ENCODE measurements at regions not wholly inside any gene's neighbourhood (a gene's known extent, or its start where the extent isn't known, plus 50 kb on each side); places are given as distances from the start of the nearest gene placed in this dataset.
"Not testable (repeated sequence)": the region's sequence is repeated elsewhere in the genome, so short reads cannot be mapped to it uniquely, and the experiment has no call there.

DNA sequence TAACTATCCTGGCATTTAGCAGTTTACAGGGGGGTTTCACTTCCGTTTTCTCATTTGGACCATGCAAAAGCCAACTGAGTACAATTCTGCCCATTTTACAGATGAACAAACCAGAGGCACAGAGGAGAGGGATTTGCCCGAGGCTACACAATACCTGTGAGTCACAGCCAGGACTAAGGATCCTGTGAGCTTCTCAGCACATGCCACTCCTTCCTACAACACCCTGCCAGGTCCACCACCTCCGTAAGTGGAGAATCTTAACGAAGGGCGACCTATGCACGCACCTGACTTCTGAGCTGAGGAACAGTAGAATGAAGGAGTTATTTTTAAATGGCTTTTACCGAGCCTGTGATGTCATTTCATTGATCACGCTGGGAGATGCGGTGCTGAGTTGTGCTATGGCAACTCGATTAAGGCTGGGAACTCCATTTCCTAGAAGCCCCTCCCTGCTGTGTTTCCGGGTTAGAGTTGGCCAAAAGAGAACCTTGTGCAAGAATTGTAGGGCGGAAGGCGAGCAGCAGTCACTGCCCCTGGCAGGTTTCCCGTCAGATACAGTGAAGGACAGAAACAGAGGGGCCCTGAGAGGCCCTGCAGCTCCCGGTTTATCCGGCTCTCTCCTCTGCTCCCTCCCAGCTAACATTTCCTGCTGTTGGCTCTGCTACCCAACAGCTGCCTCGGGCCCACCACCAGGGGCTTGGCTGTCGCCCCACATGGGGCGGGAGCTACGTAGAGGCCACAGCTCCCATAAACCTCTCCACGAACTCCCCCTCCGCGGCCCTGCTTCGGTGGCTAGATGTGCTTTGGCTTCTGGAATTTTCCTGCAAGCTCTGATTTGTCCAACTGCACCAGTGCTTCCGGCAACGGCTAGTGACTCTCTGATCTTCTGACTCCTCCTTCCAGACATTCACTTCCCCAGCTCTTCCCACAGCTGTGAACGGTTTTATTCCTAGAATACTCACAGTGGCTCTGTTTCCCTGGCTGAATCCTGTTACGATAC is 75.1 kb upstream of the USP9X start:
- peak; percentile 52 for DNase-seq

DNA sequence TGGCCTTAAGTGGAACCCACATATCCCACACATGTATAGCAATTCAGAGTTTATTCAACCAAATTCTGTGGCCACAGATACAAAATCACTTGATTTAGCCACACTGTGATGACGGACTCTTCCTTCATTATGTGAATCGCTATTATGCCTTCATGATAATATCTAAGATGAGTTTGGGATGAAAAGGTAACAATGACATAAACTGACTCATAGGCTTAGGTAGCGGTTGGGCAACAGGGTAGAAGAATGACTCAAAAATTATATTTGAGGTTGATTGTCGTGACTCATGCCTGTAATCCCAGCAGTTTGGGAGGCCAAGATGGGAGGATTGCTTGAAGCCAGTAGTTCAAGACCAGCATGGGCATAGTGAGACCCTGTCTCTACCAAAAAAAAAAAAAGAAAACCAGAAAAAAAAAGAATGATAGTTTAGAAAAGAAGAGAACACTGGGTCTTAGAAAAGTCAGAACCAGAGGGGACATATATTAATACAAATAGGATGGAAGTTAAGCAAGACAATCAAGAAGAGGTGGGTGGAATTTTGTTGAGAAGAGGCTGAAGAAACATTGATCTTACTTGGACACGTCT is 70.4 kb upstream of the USP9X start:
- DNase-seq, result no peak

DNA sequence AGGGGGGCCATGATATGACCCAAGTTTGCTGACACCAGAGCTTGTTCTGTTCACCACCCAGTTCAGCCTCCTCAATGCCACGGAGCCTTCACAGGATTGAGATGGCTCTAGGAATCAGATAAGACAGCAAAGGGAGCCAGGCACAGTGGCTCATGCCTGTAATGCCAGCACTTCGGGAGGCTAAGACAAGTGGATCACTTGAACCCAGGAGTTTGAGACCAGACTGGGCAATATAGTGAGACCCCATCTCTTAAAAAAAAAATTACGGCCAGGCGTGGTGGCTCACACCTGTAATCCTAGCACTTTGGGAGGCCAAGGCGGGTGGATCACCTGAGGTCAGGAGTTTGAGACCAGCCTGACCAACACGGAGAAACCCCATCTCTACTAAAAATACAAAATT is 67.5 kb upstream of the USP9X start:
- DNase-seq, result not testable (repeated sequence)

DNA sequence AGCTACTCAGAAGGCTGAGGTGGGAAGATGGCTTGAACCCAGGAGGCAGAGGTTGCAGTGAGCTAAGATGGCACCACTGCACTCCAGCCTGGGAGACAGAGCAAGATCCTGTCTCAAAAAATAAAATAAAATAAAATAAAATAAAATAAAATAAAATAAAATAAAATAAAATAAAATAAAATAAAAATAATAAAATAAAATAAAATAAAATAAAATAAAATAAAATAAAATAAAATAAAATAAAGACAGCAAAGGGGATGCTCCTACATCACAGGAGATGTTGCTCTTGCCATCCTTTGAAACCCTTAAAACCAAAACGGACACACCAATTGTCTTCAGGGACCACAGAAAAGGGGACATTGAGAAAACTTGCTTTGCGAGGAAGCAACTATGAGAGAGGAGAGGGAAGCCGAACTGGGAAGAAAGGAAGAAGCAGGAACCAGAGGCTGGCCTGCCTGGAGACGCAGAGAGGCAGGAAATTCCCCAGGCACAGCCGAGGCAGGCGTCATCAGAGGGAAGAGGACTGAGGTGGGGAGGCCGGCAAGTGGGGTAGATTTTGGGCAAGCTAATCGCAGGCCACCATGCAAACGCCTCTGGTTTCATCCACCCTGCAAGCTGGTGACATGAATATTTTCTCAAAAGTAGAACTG is 66.7 kb upstream of the USP9X start:
- DNase-seq, result not testable (repeated sequence)

DNA sequence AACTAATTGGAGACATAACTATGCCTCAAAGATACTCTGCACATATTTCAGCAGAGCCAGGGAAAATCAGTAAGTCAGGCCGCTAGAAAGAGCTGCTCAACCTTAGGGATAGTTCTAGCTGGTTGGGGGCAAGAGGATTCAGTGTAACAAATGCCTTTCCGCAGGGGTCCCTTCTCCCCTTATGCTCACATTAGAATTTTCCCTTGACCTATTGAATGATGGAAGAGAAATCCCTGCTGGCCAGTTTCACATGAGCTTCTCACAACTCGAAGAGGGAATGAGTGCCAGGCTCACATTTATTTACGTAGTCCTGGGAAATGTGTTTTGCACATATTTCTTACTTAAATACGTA is 66.2 kb upstream of the USP9X start:
- DNase-seq, result no peak

DNA sequence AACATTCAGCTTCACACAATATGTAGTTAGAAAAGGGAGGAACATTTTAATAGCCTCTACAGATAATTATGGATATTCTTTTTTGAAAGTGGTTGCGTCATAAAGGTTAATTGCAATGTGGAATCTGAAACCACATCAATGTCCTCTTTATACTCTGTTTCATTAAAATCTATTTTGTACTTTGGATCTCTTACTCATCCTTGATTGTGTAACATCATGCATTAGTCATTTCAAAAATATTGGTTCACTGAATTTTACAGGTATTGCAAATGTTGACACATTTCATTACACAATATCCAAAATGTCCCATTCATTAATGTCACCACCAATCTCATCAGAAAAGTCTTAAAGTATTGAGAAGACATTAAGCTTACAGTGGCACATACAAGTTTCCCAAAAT is 62.7 kb upstream of the USP9X start:
- no peak for DNase-seq

DNA sequence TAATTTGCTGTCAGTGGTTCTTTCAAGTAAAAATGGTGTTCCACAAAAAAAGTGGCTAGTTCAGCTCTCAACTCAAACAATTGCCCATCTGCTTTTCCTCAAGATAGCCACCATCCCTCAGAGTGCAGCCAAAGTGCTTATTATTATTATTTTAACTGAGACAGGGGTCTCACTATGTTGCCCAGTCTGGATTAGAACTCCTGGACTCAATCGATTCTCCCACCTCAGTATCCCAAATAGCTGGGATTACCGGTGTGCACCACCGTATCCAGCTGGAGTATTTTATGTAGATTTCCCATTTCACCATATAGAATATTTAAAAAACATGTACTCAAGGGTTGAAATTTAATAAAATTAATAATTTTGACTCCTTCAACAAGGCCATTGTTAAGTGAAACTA is 62.1 kb upstream of the USP9X start:
- DNase-seq, result no peak

DNA sequence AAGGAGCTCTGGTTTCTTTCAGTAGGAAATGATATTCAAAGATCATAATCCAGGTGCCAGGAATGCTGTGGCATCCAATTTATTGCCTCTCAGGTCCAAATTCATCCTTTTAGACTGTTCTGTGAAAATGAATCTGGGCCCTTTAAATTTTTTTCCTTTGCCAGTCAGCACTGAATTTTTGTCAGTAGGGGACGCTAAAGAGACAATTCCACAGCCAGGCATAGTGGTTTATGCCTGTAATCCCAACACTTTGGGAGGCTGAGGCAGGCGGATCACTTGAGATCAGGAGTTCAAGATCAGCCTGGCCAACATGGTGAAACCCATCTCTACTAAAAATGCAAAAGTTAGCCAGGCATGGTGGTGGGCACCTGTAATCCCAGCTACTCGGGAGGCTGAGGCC is 60.9 kb upstream of the USP9X start:
- not testable (repeated sequence) for DNase-seq

DNA sequence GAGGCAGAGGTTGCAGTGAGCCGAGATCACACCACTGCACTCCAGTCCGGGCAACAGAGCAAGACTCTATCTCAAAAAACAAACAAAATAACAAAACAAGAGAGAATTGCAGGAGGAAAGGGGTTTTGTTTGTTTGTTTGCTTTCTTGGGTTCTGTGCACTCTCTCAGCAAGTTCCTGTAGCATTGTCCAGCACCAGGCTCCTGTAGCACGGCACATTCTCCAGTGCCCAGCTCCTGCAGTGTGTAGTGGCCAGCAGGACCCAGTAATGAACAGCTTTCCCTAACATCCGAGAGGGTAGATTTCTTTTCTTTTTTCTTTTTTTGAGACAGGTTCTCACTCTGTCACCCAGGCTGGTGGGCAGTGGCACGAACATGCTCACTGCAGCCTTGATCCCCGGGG is 60.5 kb upstream of the USP9X start:
- no peak for DNase-seq

DNA sequence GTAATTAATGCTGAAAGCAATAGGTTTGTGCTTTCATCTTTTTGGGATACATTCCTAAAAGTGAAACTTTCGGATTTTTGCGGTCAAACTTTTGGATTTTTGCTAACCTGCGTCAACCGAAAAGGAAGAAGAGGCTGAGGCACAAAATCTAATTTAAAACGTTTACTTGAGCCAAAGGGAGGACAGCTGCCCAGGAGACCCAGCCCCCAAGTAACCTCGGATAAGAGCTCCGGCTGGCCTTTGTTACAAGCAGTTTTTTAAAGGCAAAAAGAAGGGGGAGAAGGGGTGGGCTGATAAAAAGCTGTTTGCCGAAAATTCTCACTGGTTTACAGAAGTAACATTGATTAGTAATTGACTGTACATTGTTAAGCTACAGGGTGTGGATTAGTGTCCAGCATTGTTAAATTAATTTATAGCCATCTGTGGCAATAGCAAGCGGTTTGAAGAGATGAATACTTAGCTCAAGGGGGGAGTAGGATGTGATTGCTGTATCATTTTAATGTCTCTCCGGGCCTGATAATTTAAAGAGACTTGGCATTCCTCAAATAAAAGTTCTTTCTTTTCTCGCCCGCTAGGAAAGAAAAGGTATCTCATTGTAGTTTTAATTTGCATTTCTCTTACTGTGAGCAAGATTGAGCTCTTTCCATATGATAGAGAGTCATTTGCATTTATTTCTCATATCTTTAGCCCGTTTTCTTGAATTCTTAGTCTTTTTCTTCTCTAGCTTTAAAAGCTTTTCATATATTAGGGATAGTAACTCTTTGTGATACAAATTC is 59.1 kb upstream of the USP9X start:
- no peak for DNase-seq

DNA sequence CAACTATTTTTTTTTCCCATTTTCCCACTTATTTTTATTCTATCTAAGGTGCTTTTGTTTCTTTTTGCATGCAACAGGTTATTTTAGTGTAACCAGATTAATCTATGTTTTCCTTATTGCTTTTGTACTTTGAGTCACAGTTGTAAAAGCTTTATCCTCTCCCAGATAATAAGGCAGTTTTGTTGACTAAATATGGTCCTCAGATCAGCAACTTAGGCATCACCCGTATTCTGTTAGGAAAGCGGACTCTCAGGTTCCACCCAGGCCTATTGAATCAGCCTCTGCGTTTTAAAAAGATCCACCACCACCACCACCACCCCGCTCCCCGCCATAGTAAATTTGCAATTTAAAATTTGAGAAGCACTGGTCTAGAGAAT is 58.6 kb upstream of the USP9X start:
- DNase-seq, result no peak

DNA sequence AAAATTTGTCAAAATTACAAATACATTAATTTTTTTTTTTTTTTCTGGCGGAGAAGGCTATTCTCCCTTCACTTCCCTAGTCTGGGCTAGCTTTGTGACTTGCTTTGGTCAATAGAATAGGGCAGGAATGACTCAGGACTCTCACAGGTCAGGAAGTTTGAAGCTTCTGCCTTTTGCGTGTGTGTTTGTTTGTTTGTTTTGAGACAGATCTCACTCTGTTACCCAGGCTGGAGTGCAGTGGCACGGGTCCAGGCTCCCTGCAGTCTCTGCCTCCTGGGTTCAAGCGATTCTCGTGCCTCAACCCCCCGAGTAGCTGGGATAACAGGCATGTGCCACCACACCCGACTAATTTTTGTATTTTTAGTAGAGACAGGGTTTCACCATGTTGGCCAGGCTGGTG is 55.9 kb upstream of the USP9X start:
- DNase-seq, result no peak

DNA sequence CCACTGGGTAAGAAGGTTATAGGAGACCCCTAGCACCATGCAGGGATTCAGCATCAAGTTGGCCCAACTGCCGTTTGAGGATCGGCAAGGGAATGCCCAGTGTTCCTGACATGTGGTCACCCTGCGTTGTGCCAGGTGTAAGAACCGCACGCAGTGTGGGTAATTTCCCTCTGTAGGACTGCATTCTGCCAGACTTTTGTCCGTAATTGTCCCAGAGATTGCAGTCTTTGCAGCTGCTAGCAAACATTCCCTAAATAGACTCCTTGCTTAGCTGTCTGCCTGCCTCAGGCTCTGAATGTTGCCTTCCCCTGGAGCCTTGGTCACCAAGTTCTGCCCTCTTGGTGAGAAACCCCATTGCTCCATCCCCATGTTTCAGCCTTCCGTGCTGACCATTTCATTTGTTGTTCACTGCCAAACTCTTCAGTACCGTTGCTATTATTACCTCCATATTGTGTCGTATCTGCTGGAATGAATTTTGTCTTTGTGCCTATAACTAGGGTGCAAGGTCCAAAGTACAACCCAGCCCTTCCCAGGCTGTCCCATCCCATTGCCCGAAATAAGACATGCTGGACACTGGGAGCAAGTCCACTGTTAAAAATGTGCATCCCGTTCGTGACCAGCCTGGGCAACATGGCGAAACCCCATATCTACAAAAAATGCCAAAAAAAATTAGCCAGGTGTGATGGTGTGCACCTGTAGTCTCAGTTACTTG is 53.8 kb upstream of the USP9X start:
- DNase-seq, result no peak

DNA sequence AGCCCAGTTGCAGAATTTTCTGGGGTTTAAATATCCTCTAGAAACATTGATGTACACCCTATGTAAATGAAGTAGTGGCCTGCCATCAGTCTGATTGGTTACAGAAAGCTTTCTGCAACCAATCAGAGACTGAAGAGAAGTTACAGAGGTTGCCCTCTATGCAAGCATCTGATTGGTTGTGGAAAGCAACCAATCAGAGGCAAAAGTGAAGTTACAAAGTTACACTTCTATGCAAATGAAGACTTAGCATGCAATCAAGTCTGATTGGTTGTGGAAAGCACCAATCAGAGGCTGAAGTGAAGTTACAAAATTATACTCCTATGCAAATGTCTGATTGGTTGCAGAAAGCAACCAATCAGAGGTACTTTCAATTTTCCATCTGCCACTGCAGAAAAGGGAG is 51.9 kb upstream of the USP9X start:
- no peak for DNase-seq

DNA sequence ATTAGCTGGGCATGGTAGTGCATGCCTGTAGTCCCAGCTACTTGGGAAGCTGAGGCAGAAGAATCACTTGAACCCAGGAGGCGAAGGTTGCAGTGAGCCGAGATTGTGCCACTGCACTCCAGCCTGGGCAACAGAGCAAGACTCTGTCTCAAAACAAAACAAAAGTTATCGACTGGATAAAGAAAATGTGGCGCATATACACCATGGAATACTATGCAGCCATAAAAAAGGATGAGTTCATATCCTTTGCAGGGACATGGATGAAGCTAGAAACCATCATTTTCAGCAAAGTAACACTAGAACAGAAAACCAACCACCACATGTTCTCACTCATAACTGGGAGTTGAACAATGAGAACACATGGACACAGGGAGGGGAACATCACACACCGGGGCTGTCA is 50.3 kb upstream of the USP9X start:
- not testable (repeated sequence) for DNase-seq
